Stomach (tissue), 8 donors: ENCODE measurements at regions not wholly inside any gene's neighbourhood (a gene's known extent, or its start where the extent isn't known, plus 50 kb on each side); places are given as distances from the start of the nearest gene placed in this dataset.
A peak's percentile ranks its signal among the peaks of the same experiment; 100 is the strongest.

Experiments used
- DNase-seq, 2 donors: peaks; one replicate each; pipeline versions ENCODE4 v3.0.0 to v3.0.0-alpha.2; 2013 to 2019
- H3K27ac ChIP-seq, 5 donors: fragments of 200-600 bp in 4 of 5; sonication (generic) in 4 of 5; one replicate each; pipeline ENCODE4 v1.5.1; 2013 to 2019; ENCODE audit warnings: mild to moderate bottlenecking in 1 of 5, moderate library complexity in 1 of 5
- H3K27me3 ChIP-seq, 3 donors: fragments of 200-600 bp; sonication (generic); one replicate each; pipeline ENCODE4 v1.5.1; 2017 to 2019; ENCODE audit warnings: mixed run types in 1 of 3
- H3K36me3 ChIP-seq, 4 donors: fragments of 200-600 bp; sonication (generic); 1 replicate in 3 of 4; 2 replicates in 1 of 4; pipeline ENCODE4 v1.5.1; 2016 to 2019
- H3K4me1 ChIP-seq, 4 donors: fragments of 200-600 bp; sonication (generic); one replicate each; pipeline ENCODE4 v1.5.1; 2016 to 2019
- H3K4me3 ChIP-seq, 4 donors: fragments of 200-600 bp; sonication (generic) in 3 of 4; one replicate each; pipeline ENCODE4 v1.5.1; 2016 to 2019; ENCODE audit warnings: mild to moderate bottlenecking in 1 of 4
- H3K9me3 ChIP-seq, 4 donors: fragments of 200-600 bp; sonication (generic); one replicate each; pipeline ENCODE4 v1.5.1; 2016 to 2019
- CTCF ChIP-seq, 7 experiments: fragments of 450-650 bp in 4 of 7; fragments of 200-600 bp in 3 of 7; sonication (generic) in 3 of 7; IDR thresholded peaks; one replicate each; pipeline ENCODE4 v1.5.1; 2016 to 2019; ENCODE audit warnings: antibody characterized with exemption in 7 of 7, control low read depth in 2 of 7, mild to moderate bottlenecking in 1 of 7
- EP300 ChIP-seq: sonication (generic); formaldehyde crosslinking; IDR thresholded peaks from one replicate; pipeline ENCODE4 v1.6.1; 2017; ENCODE audit warnings: antibody characterized with exemption
- POLR2A ChIP-seq, 4 donors: fragments of 450-650 bp; IDR thresholded peaks; one replicate each; pipeline ENCODE4 v1.6.1; 2016; ENCODE audit warnings: antibody characterized with exemption in 4 of 4, control low read depth in 2 of 4, mild to moderate bottlenecking in 1 of 4, moderate library complexity in 1 of 4
- POLR2AphosphoS5 ChIP-seq, 3 donors: sonication (generic); formaldehyde crosslinking; IDR thresholded peaks; one replicate each; pipeline ENCODE4 v1.6.1; 2016; ENCODE audit warnings: antibody characterized with exemption in 3 of 3
- WGBS, 5 donors: extraction: QIAGEN DNeasy Blood & Tissue Kit in 3 of 5; methylation state at CpG; one replicate each; pipeline versions ENCODE4 v1.1.5 to v1.1.7; 2013 to 2018; 5-methylcytosine and 5-hydroxymethylcytosine counted together
- intact Hi-C: fragments of 100-400 bp; cut with DNase I; formaldehyde crosslinking; loops from one replicate; pipeline ENCODE4 v1.15.1; 2023; ENCODE audit warnings: low total_unique reads
- donor health status: healthy with polysubstance abuse.
- donor health status: Bipolar disorder and iron deficiency.
- donor health status: healthy.

GRCh38 chr20:22703843-22704242, 119.5 kb upstream of the FOXA2 start:
- Histone ChIP-seq H3K4me3 (no peak overlapping the region), H3K4me1 (no peaks in the 10 kb centered on the region), H3K27me3 (no peaks in the 10 kb centered on the region), H3K9me3 (peaks cover 0 to 11% (median 5%) of the 10 kb centered on the region in 4 donors), H3K27ac (no peak overlapping the region), H3K36me3 (no peaks in the 10 kb centered on the region)
- intact Hi-C loops = no loop called here
- no peak for DNase-seq
- TF ChIP-seq POLR2AphosphoS5 (IDR thresholded peaks at IDR 0.05) (no peak), CTCF (IDR thresholded peaks at IDR 0.05) (no peak), POLR2A (IDR thresholded peaks at IDR 0.05) (no peak), EP300 (no peak)

- intact Hi-C loops = no loop called here
- peaks cover 0 to 7% (median 1%) of the 10 kb centered on the region in 4 donors for H3K4me1 ChIP-seq
These were observed 127.8 kb upstream of the FOXA2 start for GRCh38 chr20:22711971-22712755.

GRCh38 chr20:22716821-22717351, 132.5 kb upstream of the FOXA2 start:
- Histone ChIP-seq H3K9me3 (no peaks in the 10 kb centered on the region), H3K4me3 (no peak overlapping the region), H3K4me1 (peaks cover 9 to 23% (median 13%) of the 10 kb centered on the region in 4 donors), H3K36me3 (no peaks in the 10 kb centered on the region), H3K27me3 (no peaks in the 10 kb centered on the region), H3K27ac (peak overlapping the region in 3 of 5 donors; percentile 47 to 67 (median 67))
- no peak for TF ChIP-seq POLR2A (IDR thresholded peaks at IDR 0.05)
- peak in 1 of 3 donors; percentile 10 for TF ChIP-seq POLR2AphosphoS5 (IDR thresholded peaks at IDR 0.05)
- WGBS, 5 donors = 16 to 22% (median 19%) methylated on average over 5 of the region's 5 CpGs
- DNase-seq = peak; percentile 46 to 51
- intact Hi-C loops = no loop called here

More at GRCh38 chr20:22711971-22712755, 127.8 kb upstream of the FOXA2 start:
- no peak overlapping the region for H3K27ac ChIP-seq
- H3K4me3 ChIP-seq = no peak overlapping the region
- H3K27me3 ChIP-seq = no peaks in the 10 kb centered on the region
- TF ChIP-seq POLR2AphosphoS5 (IDR thresholded peaks at IDR 0.05) = no peak
- no peak for TF ChIP-seq POLR2A (IDR thresholded peaks at IDR 0.05)
- no peak for TF ChIP-seq CTCF (IDR thresholded peaks at IDR 0.05)
- no peak for TF ChIP-seq EP300
- H3K36me3 ChIP-seq = no peaks in the 10 kb centered on the region
- no peaks in the 10 kb centered on the region for H3K9me3 ChIP-seq
- DNase-seq = no peak
- WGBS, 5 donors = 60 to 93% (median 74%) methylated on average over 2 of the region's 2 CpGs

- Histone ChIP-seq H3K4me3 (no peak overlapping the region), H3K27me3 (no peaks in the 10 kb centered on the region), H3K4me1 (peaks cover 9 to 23% (median 13%) of the 10 kb centered on the region in 4 donors), H3K36me3 (no peaks in the 10 kb centered on the region), H3K9me3 (no peaks in the 10 kb centered on the region), H3K27ac (peak overlapping the region in 4 of 5 donors; percentile 3 to 67 (median 57))
- 32 to 45% (median 39%) methylated on average over 4 of the region's 4 CpGs for WGBS, 5 donors
- no peak for TF ChIP-seq POLR2AphosphoS5 (IDR thresholded peaks at IDR 0.05)
- TF ChIP-seq EP300 = no peak
- no peak for TF ChIP-seq CTCF (IDR thresholded peaks at IDR 0.05)
- peak; percentile 32 to 89 for DNase-seq
- intact Hi-C loops = no loop called here
These were observed 133.1 kb upstream of the FOXA2 start for GRCh38 chr20:22717466-22717865.

- no peak overlapping the region for H3K4me3 ChIP-seq
- H3K36me3 ChIP-seq = no peaks in the 10 kb centered on the region
- intact Hi-C loops = no loop called here
These were observed 134.8 kb upstream of the FOXA2 start for GRCh38 chr20:22719167-22719591.

More at GRCh38 chr20:22719167-22719591, 134.8 kb upstream of the FOXA2 start:
- peak; percentile 36 to 66 for DNase-seq
- H3K27me3 ChIP-seq = no peaks in the 10 kb centered on the region
- TF ChIP-seq CTCF (IDR thresholded peaks at IDR 0.05) = no peak
- no peak for TF ChIP-seq POLR2AphosphoS5 (IDR thresholded peaks at IDR 0.05)
- no peak for TF ChIP-seq EP300
- H3K27ac ChIP-seq = peak overlapping the region in 3 of 5 donors; percentile 38 to 54 (median 43)
- 17 to 26% (median 22%) methylated on average over 7 of the region's 7 CpGs for WGBS, 5 donors
- peaks cover 9 to 23% (median 13%) of the 10 kb centered on the region in 4 donors for H3K4me1 ChIP-seq
- H3K9me3 ChIP-seq = no peaks in the 10 kb centered on the region
